Limb (tissue), 2 donors: ENCODE measurements at regions not wholly inside any gene's neighbourhood (a gene's known extent, or its start where the extent isn't known, plus 50 kb on each side); places are given as distances from the start of the nearest gene placed in this dataset.

ENCODE experiments used
- DNase-seq, 2 donors: peaks; one replicate each; pipeline ENCODE4 v3.0.0-alpha.2; 2016; ENCODE audit errors: extremely low spot score in 2 of 2

DNA sequence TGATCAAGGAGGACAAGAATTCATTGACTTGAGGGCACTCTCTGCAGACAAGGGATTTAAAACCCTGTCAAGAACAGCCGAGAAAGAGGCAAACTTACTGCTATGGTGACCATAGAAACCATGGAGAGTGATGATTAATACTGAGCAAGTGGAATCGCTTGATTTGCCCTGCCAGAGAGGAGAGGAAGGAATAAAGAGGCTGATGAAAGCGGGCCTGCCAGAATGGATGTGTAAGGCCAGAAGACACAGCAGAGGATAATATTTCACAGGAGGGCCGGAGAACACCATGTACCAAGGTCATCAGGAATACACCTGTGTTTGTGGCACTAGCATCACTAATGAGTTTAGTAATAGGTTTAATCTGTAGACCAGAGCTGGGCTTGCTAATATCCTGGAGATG lies 221.8 kb upstream of the DCN start:
- no peak for DNase-seq

DNA sequence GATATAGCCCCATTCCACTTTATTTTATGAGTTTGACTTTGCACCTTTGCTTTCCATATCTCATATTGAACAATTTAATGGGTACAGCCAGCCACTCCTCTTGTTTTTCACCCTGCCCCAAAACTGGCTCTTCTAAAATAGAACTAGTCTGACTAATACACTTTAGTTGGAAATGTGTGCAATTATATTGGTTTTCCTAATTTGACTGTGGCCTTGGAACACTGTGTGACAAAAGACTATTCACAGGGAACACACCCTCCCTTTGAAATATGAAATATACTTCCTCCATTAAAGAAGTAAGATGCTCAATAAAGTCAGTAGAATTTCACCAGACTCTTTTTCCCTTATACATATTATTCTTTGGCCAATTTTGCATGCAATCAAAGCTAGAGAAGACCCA lies 218.6 kb upstream of the DCN start:
- DNase-seq: no peak

DNA sequence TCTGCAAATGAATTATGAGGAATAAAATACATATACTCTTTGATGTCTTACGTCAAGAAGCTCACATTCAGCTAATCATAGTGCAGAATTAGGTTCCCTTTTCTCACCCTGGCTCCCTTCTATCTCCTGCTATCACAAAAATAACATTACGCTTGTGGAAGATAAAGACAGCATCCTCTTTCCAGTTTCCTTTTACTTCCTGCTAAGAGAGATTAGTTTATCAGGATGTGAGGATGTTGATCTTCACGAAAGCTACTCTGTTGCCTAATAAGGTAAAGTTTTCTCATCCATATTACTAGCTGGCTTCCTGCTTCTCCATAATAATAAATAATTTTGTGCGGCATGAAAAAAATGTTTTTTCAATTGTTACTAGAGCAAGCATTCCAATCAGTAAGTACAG lies 217.7 kb upstream of the DCN start:
- no peak for DNase-seq

DNA sequence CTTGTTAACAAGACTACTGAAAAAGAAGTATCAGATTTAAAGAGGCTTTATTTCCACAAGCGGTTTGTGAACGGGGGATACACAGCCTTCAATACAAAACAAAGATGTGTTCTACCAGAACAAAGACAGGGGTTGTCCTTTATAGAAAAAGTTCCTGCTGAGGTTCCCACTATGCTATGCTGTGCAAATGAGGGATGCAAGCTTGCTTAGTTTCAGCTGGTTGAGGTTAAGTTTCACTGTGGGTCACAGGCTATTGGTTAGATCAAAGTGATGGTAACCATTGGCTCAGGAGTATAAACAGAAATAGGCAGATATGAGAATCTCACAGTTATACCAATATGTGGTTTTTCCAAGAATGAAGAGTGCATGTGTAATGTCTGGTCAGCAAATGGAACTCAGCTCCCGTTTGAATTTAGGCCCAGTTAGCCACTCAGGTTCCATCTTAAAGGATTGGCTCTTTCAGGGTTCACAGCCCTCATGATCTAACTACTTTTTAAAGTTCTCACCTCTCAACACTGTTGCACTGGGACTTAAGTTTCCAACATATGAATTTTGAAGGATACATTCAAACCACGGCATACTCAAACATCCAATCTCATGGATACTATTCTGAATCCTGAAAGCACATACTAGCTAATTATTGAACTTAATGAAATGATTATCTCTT lies 215.4 kb upstream of the DCN start:
- DNase-seq: no peak

DNA sequence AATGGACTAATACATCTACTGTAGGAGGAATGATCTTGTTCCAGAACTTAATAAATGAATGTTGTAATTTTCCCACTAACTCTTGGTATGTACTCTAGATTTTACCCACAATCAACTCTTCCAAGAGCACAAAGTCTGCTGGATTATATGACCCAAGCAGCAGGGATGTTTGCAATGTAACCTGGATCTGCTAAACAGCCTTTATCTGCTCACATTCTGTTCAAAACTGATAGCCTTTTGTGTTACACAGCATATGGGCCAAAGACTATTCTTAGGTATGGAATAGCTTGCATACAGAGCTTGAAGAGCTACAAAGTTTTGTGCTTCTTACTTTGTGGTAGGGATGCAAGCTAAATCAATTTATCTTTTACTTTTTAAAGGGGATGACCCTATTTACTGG lies 213.7 kb upstream of the DCN start:
- DNase-seq: no peak

DNA sequence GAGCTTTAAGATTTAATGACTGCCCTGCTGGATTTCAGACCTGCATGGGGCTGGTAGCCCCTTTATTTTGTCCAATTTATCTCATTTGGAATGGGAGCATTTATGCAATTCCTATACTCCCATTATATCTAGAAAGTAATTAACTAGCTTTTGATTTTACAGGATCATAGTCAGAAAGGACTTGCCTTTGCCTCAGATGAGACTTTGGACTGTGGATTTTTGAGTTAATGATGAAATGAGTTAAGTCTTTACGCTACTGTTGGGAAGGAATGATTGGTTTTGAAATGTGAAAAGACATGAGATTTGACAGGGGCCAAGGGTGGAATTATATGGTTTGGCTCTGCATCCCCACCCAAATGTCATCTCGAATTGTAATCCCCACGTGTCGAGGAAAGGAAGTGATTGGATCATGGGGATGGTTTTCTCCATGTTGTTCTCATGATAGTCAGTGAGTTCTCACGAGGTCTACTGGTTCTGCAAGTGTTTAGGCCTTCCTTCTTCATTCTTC lies 213.1 kb upstream of the DCN start:
- DNase-seq: no peak

DNA sequence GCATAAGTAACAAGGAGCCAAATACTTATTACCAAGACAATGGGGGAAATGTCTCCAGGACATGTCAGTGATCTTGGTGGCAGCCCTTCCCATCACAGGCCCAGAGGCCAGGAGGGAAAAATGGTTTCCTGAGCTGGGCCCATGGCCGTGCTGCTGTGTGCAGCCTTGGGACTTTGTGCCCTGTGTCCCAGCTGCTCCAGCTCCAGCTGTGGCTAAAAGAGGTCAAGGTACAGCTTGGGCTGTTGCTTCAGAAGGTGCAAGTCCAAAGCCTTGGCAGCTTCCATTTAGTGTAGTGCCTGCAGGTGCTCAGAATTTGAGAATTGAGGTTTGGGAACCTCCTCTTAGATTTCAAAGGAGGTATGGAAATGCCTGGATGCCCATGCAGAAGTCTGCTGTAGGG lies 212.3 kb upstream of the DCN start:
- no peak for DNase-seq

DNA sequence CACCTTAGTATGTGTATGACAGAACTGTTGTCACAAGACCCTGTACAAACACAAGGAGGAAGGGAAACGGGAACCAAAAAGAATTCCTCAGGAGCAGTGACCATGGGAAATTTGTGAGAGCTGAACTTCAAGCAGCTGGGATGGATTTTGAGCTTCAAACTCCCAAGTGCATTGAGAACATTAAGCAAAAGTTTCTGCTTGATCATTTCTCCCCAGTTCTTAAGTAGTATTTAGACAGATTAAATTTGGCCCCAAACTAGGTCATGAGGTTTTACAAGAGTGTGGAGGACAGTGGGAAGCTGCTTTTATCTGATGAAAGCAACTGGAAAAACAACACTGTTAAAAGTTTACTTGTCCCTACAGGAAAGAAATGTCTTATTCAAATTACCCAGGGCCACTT lies 206.0 kb upstream of the DCN start:
- no peak for DNase-seq

DNA sequence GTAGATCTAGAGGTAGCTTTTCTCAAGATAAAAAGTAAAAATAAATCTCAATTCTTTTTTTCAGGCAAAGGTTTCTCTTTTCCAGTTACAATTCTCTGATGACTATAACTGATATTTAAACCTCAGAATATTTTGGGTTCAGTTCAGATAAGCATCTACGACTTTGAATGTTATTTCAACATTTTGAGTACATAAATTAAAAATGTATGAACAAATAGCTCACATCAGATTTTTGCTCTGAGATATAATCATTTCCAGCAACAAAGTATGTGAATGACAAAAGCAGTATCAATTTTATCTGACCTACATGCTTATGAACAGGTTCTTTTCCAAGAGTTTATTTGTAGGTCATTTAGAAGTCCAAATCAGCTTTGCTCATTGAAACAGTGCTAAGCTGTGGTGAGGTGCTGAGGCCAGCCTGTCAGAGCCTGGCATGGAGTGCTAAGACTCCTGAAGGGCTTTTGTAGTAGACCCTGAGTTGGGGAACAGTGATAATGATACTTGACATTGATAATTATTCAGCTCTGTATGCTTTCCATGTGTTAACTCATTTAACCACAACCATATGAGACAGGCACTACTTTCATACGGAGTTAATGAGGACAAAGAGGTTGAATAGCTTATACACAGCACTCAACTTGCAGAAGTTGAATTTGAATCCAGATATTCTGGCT lies 205.0 kb upstream of the DCN start:
- DNase-seq: no peak

GRCh38 chr12:91384806-91385205 lies 202.2 kb upstream of the DCN start:
- no peak for DNase-seq

DNA sequence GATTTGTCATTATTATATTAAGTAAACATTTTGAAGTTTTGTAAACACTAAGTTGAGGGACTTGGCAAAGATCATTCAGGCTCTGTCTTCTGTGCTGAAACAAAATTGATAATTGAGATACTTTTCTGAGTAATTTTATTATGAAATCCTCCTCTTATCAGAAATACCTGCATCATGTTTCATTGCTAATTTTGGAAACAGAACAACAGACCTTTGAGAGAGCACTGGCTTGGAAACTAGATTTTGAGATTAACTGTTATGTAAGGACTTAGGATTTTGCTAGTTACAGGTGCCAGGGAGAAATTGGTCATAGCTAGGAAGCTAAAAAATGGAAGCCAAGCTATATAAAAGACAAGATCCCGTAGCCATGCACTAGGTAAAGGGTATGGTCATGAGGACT lies 201.7 kb upstream of the DCN start:
- DNase-seq: no peak

GRCh38 chr12:91383099-91383498 lies 200.5 kb upstream of the DCN start:
- no peak for DNase-seq

- peak; percentile 87 to 92 for DNase-seq
Observed at GRCh38 chr12:91382081-91382543, 199.5 kb upstream of the DCN start.

GRCh38 chr12:91381309-91381804 lies 198.7 kb upstream of the DCN start:
- peak; percentile 82 to 95 for DNase-seq

DNA sequence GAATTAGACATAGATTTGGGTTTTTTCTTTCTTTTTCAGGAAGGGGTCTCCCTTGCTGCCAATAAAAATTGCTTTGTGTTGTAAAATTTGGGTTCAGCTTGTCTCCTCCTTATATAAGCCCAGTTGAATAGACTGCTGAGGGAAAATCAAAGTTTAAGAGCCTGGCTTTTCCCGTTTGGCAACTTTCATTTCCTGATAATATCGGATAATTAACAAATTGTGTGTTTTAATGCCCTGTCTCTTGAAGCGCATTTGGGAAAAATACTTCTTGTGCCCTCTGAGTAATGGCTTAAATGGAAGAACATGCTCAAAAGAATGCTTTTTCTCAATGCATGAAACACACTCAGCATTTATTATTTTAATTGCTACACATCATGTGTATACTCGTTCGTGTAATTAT lies 198.0 kb upstream of the DCN start:
- no peak for DNase-seq

DNA sequence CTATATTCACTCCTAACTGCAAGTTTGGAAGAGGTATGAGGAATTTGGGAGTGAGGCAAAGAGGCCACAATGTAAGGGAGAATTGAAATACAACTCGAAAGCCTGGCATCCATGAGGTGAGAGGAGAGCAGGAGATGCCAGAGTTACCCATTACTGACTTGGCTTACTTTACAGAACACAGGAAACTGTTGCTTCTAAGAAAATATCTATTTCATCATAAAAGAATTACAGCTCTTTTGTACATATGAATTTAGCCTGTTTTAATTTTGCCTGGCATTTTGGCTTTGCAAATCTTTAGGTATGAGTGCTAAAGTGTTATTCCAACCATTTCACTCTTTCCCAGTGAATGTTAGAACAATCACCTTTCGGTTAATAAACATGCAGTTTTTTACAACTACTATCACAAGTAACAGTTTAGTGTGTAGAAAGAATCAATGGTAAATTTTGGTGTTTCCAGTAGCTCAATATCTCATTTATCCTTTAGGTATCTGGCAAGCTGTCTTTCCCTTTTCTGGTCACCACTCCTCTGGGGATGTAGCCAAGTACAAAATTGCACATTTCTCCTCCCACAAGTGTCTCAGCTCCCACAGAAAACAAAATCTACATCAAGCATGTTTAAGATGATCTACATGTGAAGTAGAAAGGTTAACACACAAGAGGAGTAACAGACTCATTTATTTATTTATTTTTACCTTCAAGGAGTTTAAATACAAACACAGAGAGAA lies 196.6 kb upstream of the DCN start:
- DNase-seq: no peak

DNA sequence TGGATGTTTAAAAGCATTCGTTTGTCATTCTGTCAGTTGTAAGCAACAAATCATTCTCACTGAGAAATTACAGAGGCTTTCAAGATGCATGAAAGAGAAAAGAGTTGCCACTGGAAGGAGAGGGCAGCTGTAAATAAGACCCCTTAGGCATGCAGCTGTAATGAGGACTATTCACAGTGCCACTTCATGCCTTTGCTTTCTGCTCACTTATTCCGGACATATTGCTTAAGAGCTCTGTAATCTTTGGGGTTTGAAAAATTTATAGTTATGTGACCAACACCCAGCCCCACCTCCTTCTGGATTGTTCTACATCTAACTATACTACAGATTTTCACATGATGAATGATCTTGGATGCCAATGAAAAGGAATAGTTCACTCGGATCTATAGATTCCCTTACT lies 194.8 kb upstream of the DCN start:
- DNase-seq: no peak

DNA sequence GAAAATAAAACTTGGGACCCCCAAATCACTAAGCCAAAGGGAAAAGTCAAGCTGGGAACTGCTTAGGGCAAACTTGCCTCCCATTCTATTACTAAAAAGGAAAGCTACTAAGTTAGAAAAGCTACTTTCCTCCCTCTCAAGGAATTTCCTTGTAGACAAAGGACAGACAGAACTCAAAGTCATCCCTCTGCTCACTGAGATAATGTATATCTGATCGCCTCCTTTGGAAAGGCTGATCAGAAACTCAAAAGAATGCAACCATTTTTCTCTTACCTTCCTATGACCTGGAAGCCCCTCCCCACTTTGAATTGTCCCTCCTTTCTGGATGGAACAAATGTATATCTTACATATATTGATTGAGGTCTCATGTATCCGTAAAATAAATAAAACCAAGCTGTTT lies 190.5 kb upstream of the DCN start:
- DNase-seq: no peak

DNA sequence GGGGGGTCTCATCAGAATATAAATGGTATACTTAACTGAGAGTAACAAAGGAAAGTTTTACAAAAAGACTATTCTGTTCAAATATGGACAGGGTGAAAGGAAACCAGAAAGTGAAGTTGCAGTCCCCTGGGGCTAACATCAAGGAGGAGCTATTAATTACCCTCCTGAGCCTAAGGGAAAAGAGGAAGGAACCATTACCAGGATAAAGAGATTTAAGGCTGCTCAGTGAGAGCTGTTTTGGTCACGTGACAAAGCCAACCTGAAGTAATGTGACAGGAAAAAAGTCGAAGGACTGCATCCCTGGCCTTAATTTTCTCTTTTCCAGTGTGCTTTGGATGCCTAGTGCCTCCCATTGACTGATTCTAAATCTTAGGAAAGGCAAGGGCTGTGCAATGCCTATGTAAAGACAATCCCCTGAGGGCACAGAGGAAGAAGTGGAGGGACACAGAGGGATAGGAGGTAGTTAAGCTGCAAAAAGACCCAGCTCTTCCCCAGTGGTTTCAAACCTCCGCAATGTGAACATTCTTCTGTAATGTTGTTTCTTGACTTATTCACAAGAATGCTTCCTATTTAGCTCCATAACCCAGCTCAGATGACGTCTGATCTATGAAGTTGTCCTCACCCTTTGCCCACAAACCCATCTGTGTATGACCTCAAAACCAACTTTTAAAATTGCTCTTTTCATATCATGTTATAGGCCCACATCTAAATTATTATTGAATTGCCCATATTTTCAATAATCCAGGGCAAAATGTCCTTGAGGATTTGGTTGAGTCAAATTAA lies 187.7 kb upstream of the DCN start:
- DNase-seq: no peak

- DNase-seq: no peak
Observed at GRCh38 chr12:91368613-91369012, 186.0 kb upstream of the DCN start.

GRCh38 chr12:91367234-91367849 lies 184.7 kb upstream of the DCN start:
- DNase-seq: no peak
